H1 (cell line): ENCODE measurements at regions not wholly inside any gene's neighbourhood (a gene's known extent, or its start where the extent isn't known, plus 50 kb on each side); places are given as distances from the start of the nearest gene placed in this dataset.

ENCODE experiments used
- CEBPB ChIP-seq: IDR thresholded peaks from 2 replicates; pipeline ENCODE4 v1.6.1; 2012; ENCODE audit warnings: low read depth, low read length
- CTCF ChIP-seq, 3 experiments: IDR thresholded peaks; 1 replicate in 2 of 3; 2 replicates in 1 of 3; pipeline versions ENCODE4 v1.5.1 to v1.6.1; 2011; ENCODE audit warnings: low read length in 3 of 3, mild to moderate bottlenecking in 3 of 3, inconsistent platforms in 2 of 3, low read depth in 1 of 3, moderate library complexity in 1 of 3; ENCODE audit not compliant: insufficient read depth in 1 of 3; ENCODE audit errors: control extremely low read depth in 1 of 3
- EZH2 ChIP-seq: fragments of 200-600 bp; sonication (generic); IDR thresholded peaks from 2 replicates; pipeline ENCODE4 v1.7.1; 2012; ENCODE audit warnings: low read depth, mild to moderate bottlenecking, moderate library complexity, low read length, inconsistent platforms; ENCODE audit not compliant: severe bottlenecking
- JUN ChIP-seq: IDR thresholded peaks from 2 replicates; pipeline ENCODE4 v1.6.1; 2011; ENCODE audit warnings: low read depth, mild to moderate bottlenecking, improper control_type of control experiment, low read length
- POLR2AphosphoS5 ChIP-seq: IDR thresholded peaks from 2 replicates; pipeline ENCODE4 v1.6.1; 2011; ENCODE audit warnings: low read depth, low read length
- RAD21 ChIP-seq, 2 experiments: IDR thresholded peaks in 1 of 2; conservative IDR thresholded peaks in 1 of 2; 2 replicates each; pipeline ENCODE4 v1.6.1; 2011; ENCODE audit warnings: low read depth in 2 of 2, low read length in 2 of 2, improper control_type of control experiment in 1 of 2, inconsistent platforms in 1 of 2, mild to moderate bottlenecking in 1 of 2, moderate library complexity in 1 of 2
- SP1 ChIP-seq: IDR thresholded peaks from 2 replicates; pipeline ENCODE4 v1.6.1; 2011; ENCODE audit warnings: low read depth, low read length
- TF ChIP-seq, protein P1 (sequence below): IDR thresholded peaks from 2 replicates; pipeline ENCODE4 v1.6.1; 2011; ENCODE audit warnings: low read depth, mild to moderate bottlenecking, low read length; ENCODE audit not compliant: insufficient read depth

DNA sequence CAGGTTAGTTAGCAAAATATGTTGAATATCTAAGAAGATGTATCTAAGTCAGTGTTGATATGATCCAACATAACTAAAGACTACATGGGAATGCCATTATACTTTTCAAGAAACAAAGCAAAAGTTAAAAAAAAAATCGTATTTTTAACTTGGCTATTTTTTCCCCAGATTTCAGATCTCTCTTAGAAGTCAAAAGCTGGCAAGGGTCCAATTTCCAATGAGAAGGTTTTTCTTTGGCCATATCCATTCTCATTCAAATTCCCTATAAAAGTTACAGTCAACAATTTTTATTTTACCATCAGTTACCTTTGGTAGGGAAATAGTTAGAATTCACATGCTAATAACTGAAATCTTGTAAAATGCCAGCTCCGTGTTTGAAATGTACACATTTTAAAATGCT is 70.5 kb upstream of the FAT3 start:
- TF ChIP-seq RAD21 (IDR thresholded peaks at IDR 0.05 in 1 of 2, conservative IDR thresholded peaks at IDR 0.05 in 1 of 2; ENCODE audit: low read depth in 2 of 2, low read length in 2 of 2) (no peak), SP1 (no peak), CTCF (IDR thresholded peaks at IDR 0.05; ENCODE audit: control extremely low read depth in 1 of 3, insufficient read depth in 1 of 3, low read depth in 1 of 3, low read length in 3 of 3) (no peak), CEBPB (no peak), EZH2 (no peak), JUN (no peak), POLR2AphosphoS5 (no peak)
- TF ChIP-seq, protein P1, sequence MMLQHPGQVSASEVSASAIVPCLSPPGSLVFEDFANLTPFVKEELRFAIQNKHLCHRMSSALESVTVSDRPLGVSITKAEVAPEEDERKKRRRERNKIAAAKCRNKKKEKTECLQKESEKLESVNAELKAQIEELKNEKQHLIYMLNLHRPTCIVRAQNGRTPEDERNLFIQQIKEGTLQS, result no peak
